B cell (primary cell): ENCODE measurements at regions not wholly inside any gene's neighbourhood (a gene's known extent, or its start where the extent isn't known, plus 50 kb on each side); places are given as distances from the start of the nearest gene placed in this dataset.

Experiments used
- ATAC-seq: fragments of 200-7000 bp; cut with Tn5 transposase; one replicate; pipeline ENCODE4 v1.10.0; 2021; ENCODE audit warnings: low read depth, mild to moderate bottlenecking, moderate number of reproducible peaks, moderate library complexity
- CTCF ChIA-PET: fragments of 350-600 bp; sonication (Branson Sonifier 250); formaldehyde crosslinking; loops from one replicate; lab custom pipeline; 2021; ENCODE audit warnings: antibody characterized with exemption, inconsistent platforms; lab: Charles Lee
- POLR2A ChIA-PET: fragments of 350-600 bp; sonication (Branson Sonifier 250); formaldehyde crosslinking; loops from one replicate; lab custom pipeline; 2021; ENCODE audit warnings: antibody characterized with exemption; lab: Charles Lee
- DNase-seq: peaks from one replicate; pipeline ENCODE4 v3.0.0; 2013
- H2AFZ ChIP-seq: 2 replicates; pipeline ENCODE4 v1.6.1; 2012; ENCODE audit warnings: mild to moderate bottlenecking, low read depth, low read length; ENCODE audit not compliant: insufficient read depth, poor library complexity, severe bottlenecking
- H3K27ac ChIP-seq, 2 donors: 1 replicate in 1 of 2; 2 replicates in 1 of 2; pipeline ENCODE4 v1.5.1; 2012 to 2013; ENCODE audit warnings: low read length in 2 of 2, mild to moderate bottlenecking in 2 of 2, moderate library complexity in 1 of 2
- H3K27me3 ChIP-seq, 4 experiments: fragments of 200-600 bp in 1 of 4; sonication (generic) in 1 of 4; replicated peaks in 1 of 4; 1 replicate in 2 of 4; 2 replicates in 2 of 4; pipeline versions ENCODE4 v1.6.1 to v1.7.0; 2013 to 2016; ENCODE audit warnings: low read length in 3 of 4, mild to moderate bottlenecking in 2 of 4, mixed read lengths in 1 of 4, moderate library complexity in 1 of 4; ENCODE audit not compliant: insufficient read depth in 4 of 4, control insufficient read depth in 3 of 4; ENCODE audit errors: control extremely low read depth in 1 of 4
- H3K36me3 ChIP-seq, 2 experiments: replicated peaks in 1 of 2; 1 replicate in 1 of 2; 2 replicates in 1 of 2; pipeline versions ENCODE4 v1.6.1 to v1.7.1; 2013; ENCODE audit warnings: low read length in 1 of 2; ENCODE audit not compliant: insufficient read depth in 2 of 2, control insufficient read depth in 1 of 2; ENCODE audit errors: control extremely low read depth in 1 of 2, extremely low read depth in 1 of 2
- H3K4me1 ChIP-seq, 2 donors: fragments of 200-600 bp in 1 of 2; sonication (generic) in 1 of 2; 1 replicate in 1 of 2; 2 replicates in 1 of 2; pipeline versions ENCODE4 v1.5.1 to v1.6.1; 2013 to 2017; ENCODE audit warnings: low read length in 2 of 2; ENCODE audit not compliant: control insufficient read depth in 2 of 2, insufficient read depth in 2 of 2
- H3K4me2 ChIP-seq: replicated peaks from 2 replicates; pipeline ENCODE3; 2012; ENCODE audit warnings: mild to moderate bottlenecking, low read depth, low read length; ENCODE audit not compliant: poor library complexity, severe bottlenecking
- H3K4me3 ChIP-seq, 5 experiments: fragments of 200-600 bp in 1 of 5; sonication (generic) in 1 of 5; 1 replicate in 3 of 5; 2 replicates in 2 of 5; pipeline versions ENCODE4 v1.5.1 to v1.7.0; 2011 to 2016; ENCODE audit warnings: low read length in 4 of 5, mild to moderate bottlenecking in 4 of 5, low read depth in 2 of 5, control low read depth in 1 of 5, moderate library complexity in 1 of 5; ENCODE audit not compliant: insufficient read depth in 1 of 5; ENCODE audit errors: control extremely low read depth in 1 of 5, extremely low read depth in 1 of 5
- H3K79me2 ChIP-seq: fragments of 200-600 bp; sonication (generic); one replicate; pipeline ENCODE4 v1.6.0; 2016; ENCODE audit warnings: low read length; ENCODE audit not compliant: control insufficient read depth, insufficient read depth
- H3K9ac ChIP-seq: fragments of 200-600 bp; sonication (generic); 2 replicates; pipeline ENCODE4 v1.6.1; 2017; ENCODE audit warnings: mild to moderate bottlenecking, low read length, moderate library complexity
- H3K9me3 ChIP-seq, 3 donors: one replicate each; pipeline versions ENCODE4 v1.6.1 to v1.7.1; 2013; ENCODE audit warnings: low read length in 2 of 3; ENCODE audit not compliant: control insufficient read depth in 2 of 3, insufficient read depth in 1 of 3; ENCODE audit errors: control extremely low read depth in 1 of 3
- H4K20me1 ChIP-seq: 2 replicates; pipeline ENCODE4 v1.6.0; 2012; ENCODE audit warnings: mild to moderate bottlenecking, low read length; ENCODE audit not compliant: insufficient read depth, control insufficient read depth, poor library complexity, severe bottlenecking
- H3K27ac Mint-ChIP-seq: one replicate; pipeline ENCODE4 v1.8.0; 2021; ENCODE audit warnings: mixed read lengths
- H3K27me3 Mint-ChIP-seq: one replicate; pipeline ENCODE4 v1.8.0; 2021; ENCODE audit warnings: mixed read lengths
- H3K4me1 Mint-ChIP-seq: one replicate; pipeline ENCODE4 v1.8.0; 2021; ENCODE audit warnings: mixed read lengths
- H3K4me3 Mint-ChIP-seq: one replicate; pipeline ENCODE4 v1.8.0; 2021; ENCODE audit warnings: mixed read lengths
- H3K9me3 Mint-ChIP-seq: one replicate; pipeline ENCODE4 v1.8.0; 2022; ENCODE audit warnings: mixed read lengths; ENCODE audit not compliant: insufficient read depth
- EZH2 ChIP-seq: IDR thresholded peaks from 2 replicates; pipeline ENCODE4 v1.6.1; 2012; ENCODE audit warnings: borderline replicate concordance, low read depth, mild to moderate bottlenecking, moderate library complexity, low read length; ENCODE audit not compliant: insufficient read depth, poor library complexity, severe bottlenecking
- WGBS: methylation state at CpG from one replicate; pipeline ENCODE4 v1.1.5; 2013; ENCODE audit warnings: missing lambda C conversion rate; ENCODE audit not compliant: insufficient coverage; 5-methylcytosine and 5-hydroxymethylcytosine counted together
- intact Hi-C: fragments of 100-400 bp; cut with micrococcal nuclease; formaldehyde crosslinking; loops from one replicate; pipeline ENCODE4 v1.10.0; 2022
- TF ChIP-seq, protein P1 (sequence below): fragments of 200-600 bp; IDR thresholded peaks from one replicate; pipeline ENCODE4 v1.8.0; 2022; ENCODE audit warnings: antibody characterized with exemption, mild to moderate bottlenecking

DNA sequence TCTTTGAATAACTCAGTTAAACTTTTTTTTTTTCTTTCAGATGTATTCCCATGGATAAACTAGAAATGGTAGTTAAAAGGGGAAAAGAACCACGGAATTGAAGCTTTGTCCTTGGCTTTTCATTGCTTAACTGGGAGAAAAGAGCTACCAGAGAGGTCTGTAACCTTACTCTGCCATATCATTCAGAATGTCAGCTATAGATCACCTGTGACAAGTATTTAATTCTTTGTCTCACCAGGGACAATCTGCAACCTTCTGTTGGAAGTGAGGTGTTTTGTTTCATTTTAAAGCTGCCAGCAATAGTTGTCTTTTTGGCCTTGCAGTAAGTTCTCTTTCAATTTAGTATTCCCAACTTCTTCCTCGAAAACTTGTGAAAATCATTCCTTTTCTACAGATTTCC lies 618.4 kb downstream of the FRK start:
- POLR2A ChIA-PET: no interaction called here
- CTCF ChIA-PET: no interaction called here
- DNase-seq (no peak), ATAC-seq (no peak)
- Histone ChIP-seq H2AFZ (no peak overlapping the region), H3K4me2 (no peak overlapping the region), H3K27ac (no peak overlapping the region), H3K9me3 (no peaks in the 10 kb centered on the region), H3K9ac (no peak overlapping the region), H3K36me3 (no peaks in the 10 kb centered on the region), H3K79me2 (no peaks in the 10 kb centered on the region), H3K27me3 (no peaks in the 10 kb centered on the region), H3K4me3 (no peak overlapping the region), H3K4me1 (no peaks in the 10 kb centered on the region), H4K20me1 (no peaks in the 10 kb centered on the region)
- 56% methylated on average over 1 of the region's 2 CpGs for WGBS
- TF ChIP-seq, protein P1, sequence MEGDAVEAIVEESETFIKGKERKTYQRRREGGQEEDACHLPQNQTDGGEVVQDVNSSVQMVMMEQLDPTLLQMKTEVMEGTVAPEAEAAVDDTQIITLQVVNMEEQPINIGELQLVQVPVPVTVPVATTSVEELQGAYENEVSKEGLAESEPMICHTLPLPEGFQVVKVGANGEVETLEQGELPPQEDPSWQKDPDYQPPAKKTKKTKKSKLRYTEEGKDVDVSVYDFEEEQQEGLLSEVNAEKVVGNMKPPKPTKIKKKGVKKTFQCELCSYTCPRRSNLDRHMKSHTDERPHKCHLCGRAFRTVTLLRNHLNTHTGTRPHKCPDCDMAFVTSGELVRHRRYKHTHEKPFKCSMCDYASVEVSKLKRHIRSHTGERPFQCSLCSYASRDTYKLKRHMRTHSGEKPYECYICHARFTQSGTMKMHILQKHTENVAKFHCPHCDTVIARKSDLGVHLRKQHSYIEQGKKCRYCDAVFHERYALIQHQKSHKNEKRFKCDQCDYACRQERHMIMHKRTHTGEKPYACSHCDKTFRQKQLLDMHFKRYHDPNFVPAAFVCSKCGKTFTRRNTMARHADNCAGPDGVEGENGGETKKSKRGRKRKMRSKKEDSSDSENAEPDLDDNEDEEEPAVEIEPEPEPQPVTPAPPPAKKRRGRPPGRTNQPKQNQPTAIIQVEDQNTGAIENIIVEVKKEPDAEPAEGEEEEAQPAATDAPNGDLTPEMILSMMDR: no peak
- no peak for TF ChIP-seq EZH2
- intact Hi-C loops: no loop called here
- peaks cover 4% of the 10 kb centered on the region for H3K9me3 Mint-ChIP-seq
- H3K4me1 Mint-ChIP-seq: no peaks in the 10 kb centered on the region
- no peak overlapping the region for H3K4me3 Mint-ChIP-seq
- no peak overlapping the region for H3K27ac Mint-ChIP-seq
- H3K27me3 Mint-ChIP-seq: no peaks in the 10 kb centered on the region

DNA sequence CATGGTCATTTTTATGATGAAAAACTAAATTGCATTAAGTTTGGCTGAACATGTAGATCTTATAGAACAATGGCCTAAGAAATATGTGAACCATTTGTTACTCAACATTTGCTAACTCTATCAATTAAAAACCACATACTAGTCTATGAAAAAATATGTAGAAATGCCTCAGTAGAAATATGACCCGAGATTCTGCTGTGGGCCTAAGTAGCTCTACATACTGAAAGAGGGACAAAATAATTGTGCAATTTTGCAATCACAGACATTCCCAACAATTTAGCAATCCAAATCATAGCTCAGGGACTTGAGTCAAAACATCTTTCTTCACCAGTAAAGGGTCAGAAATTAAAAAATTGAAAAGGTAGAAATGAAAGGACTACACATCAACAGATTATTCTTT lies 619.0 kb downstream of the FRK start:
- Histone ChIP-seq H3K79me2 (no peaks in the 10 kb centered on the region), H3K36me3 (no peaks in the 10 kb centered on the region), H3K4me3 (no peak overlapping the region), H3K4me1 (no peaks in the 10 kb centered on the region), H3K27me3 (no peaks in the 10 kb centered on the region), H4K20me1 (no peaks in the 10 kb centered on the region), H2AFZ (no peak overlapping the region), H3K9ac (no peak overlapping the region), H3K4me2 (no peak overlapping the region), H3K27ac (no peak overlapping the region), H3K9me3 (no peaks in the 10 kb centered on the region)
- DNase-seq (no peak), ATAC-seq (no peak)
- TF ChIP-seq EZH2: no peak
- TF ChIP-seq, protein P1: no peak
- no peak overlapping the region for H3K27ac Mint-ChIP-seq
- H3K4me1 Mint-ChIP-seq: no peaks in the 10 kb centered on the region
- H3K27me3 Mint-ChIP-seq: no peaks in the 10 kb centered on the region
- peaks cover 4% of the 10 kb centered on the region for H3K9me3 Mint-ChIP-seq
- POLR2A ChIA-PET: no interaction called here
- H3K4me3 Mint-ChIP-seq: no peak overlapping the region
- intact Hi-C loops: no loop called here
- no CpG with 5 or more reads among the region's 1 CpG for WGBS
- CTCF ChIA-PET: no interaction called here
